Spleen (tissue), 11 donors: ENCODE measurements at regions not wholly inside any gene's neighbourhood (a gene's known extent, or its start where the extent isn't known, plus 50 kb on each side); places are given as distances from the start of the nearest gene placed in this dataset.

Experiments used
- DNase-seq: peaks from one replicate; pipeline ENCODE4 v3.0.0-alpha.2; 2020
- H3K27ac ChIP-seq, 8 donors: fragments of 200-600 bp; sonication (generic) in 7 of 8; 1 replicate in 4 of 8; 2 replicates in 4 of 8; pipeline versions ENCODE4 v1.5.0 to v1.8.0; 2016 to 2021; ENCODE audit warnings: inconsistent platforms in 4 of 8, mild to moderate bottlenecking in 4 of 8, moderate library complexity in 1 of 8
- H3K27me3 ChIP-seq, 7 donors: fragments of 200-600 bp; sonication (generic) in 6 of 7; replicated peaks in 1 of 7; 1 replicate in 4 of 7; 2 replicates in 3 of 7; pipeline versions ENCODE4 v1.5.0 to v1.8.0; 2016 to 2021; ENCODE audit warnings: inconsistent platforms in 3 of 7, mild to moderate bottlenecking in 1 of 7
- H3K36me3 ChIP-seq, 6 donors: fragments of 200-600 bp; sonication (generic) in 5 of 6; 1 replicate in 4 of 6; 2 replicates in 2 of 6; pipeline versions ENCODE4 v1.5.0 to v1.8.0; 2016 to 2021; ENCODE audit warnings: inconsistent platforms in 2 of 6
- H3K4me1 ChIP-seq, 6 donors: fragments of 200-600 bp; sonication (generic) in 5 of 6; 1 replicate in 3 of 6; 2 replicates in 3 of 6; pipeline versions ENCODE4 v1.5.0 to v1.8.0; 2016 to 2021; ENCODE audit warnings: inconsistent platforms in 3 of 6
- H3K4me3 ChIP-seq, 8 donors: fragments of 200-600 bp; sonication (generic) in 7 of 8; 1 replicate in 4 of 8; 2 replicates in 4 of 8; pipeline versions ENCODE4 v1.5.0 to v1.8.0; 2016 to 2021; ENCODE audit warnings: inconsistent platforms in 4 of 8, mild to moderate bottlenecking in 4 of 8, moderate library complexity in 2 of 8
- H3K9me3 ChIP-seq, 8 donors: fragments of 200-600 bp; sonication (generic) in 7 of 8; 1 replicate in 4 of 8; 2 replicates in 4 of 8; pipeline versions ENCODE4 v1.5.0 to v1.8.0; 2016 to 2021; ENCODE audit warnings: inconsistent platforms in 4 of 8
- POLR2A ChIP-seq, 3 donors: fragments of 450-650 bp; IDR thresholded peaks; one replicate each; pipeline ENCODE4 v1.5.1; 2017; ENCODE audit warnings: antibody characterized with exemption in 3 of 3, mild to moderate bottlenecking in 1 of 3
- POLR2AphosphoS5 ChIP-seq, 3 donors: sonication (generic); formaldehyde crosslinking; IDR thresholded peaks; one replicate each; pipeline ENCODE4 v1.5.1; 2017; ENCODE audit warnings: antibody characterized with exemption in 3 of 3
- WGBS, 5 donors: extraction: QIAGEN DNeasy Blood & Tissue Kit in 3 of 5; methylation state at CpG; one replicate each; pipeline versions ENCODE4 v1.1.5 to v1.1.7; 2013 to 2018; 5-methylcytosine and 5-hydroxymethylcytosine counted together
- intact Hi-C: fragments of 100-400 bp; cut with DNase I; formaldehyde crosslinking; loops from one replicate; pipeline ENCODE4 v1.15.0; 2023; ENCODE audit warnings: low total_unique reads
- TF ChIP-seq, protein P1 (sequence below), 11 experiments: fragments of 200-600 bp in 7 of 11; fragments of 450-650 bp in 4 of 11; sonication (generic) in 4 of 11; IDR thresholded peaks in 8 of 11; conservative IDR thresholded peaks in 3 of 11; 1 replicate in 7 of 11; 2 replicates in 4 of 11; pipeline versions ENCODE4 v1.4.0 to v1.8.0; 2016 to 2021; ENCODE audit warnings: antibody characterized with exemption in 11 of 11, inconsistent platforms in 4 of 11, mild to moderate bottlenecking in 1 of 11
- donor health status: healthy with polysubstance abuse.
- donor health status: DM: no; HTN: no; CAD: no; lungs with moderate emphysema.
- donor health status: DM: no; HTN: no; CAD: no.
- donor health status: Bipolar disorder and iron deficiency.
- donor health status: healthy.
- donor health status: DM: no; HTN: no; CAD: no.
- donor health status: DM: yes; HTN: yes; CAD: no.

GRCh38 chr9:100668024-100668423, 90.1 kb downstream of the CAVIN4 start:
- 42 to 92% (median 69%) methylated on average over 4 to 6 of the region's 6 CpGs for WGBS, 5 donors
- H3K4me3 ChIP-seq = no peak overlapping the region
- DNase-seq = no peak
- TF ChIP-seq, protein P1, sequence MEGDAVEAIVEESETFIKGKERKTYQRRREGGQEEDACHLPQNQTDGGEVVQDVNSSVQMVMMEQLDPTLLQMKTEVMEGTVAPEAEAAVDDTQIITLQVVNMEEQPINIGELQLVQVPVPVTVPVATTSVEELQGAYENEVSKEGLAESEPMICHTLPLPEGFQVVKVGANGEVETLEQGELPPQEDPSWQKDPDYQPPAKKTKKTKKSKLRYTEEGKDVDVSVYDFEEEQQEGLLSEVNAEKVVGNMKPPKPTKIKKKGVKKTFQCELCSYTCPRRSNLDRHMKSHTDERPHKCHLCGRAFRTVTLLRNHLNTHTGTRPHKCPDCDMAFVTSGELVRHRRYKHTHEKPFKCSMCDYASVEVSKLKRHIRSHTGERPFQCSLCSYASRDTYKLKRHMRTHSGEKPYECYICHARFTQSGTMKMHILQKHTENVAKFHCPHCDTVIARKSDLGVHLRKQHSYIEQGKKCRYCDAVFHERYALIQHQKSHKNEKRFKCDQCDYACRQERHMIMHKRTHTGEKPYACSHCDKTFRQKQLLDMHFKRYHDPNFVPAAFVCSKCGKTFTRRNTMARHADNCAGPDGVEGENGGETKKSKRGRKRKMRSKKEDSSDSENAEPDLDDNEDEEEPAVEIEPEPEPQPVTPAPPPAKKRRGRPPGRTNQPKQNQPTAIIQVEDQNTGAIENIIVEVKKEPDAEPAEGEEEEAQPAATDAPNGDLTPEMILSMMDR (IDR thresholded peaks at IDR 0.05 in 8 of 11, conservative IDR thresholded peaks at IDR 0.05 in 3 of 11) = no peak
- no peak for TF ChIP-seq POLR2AphosphoS5 (IDR thresholded peaks at IDR 0.05)
- TF ChIP-seq POLR2A (IDR thresholded peaks at IDR 0.05) = no peak
- no peaks in the 10 kb centered on the region for H3K9me3 ChIP-seq
- H3K4me1 ChIP-seq = no peaks in the 10 kb centered on the region
- no peak overlapping the region for H3K27ac ChIP-seq
- intact Hi-C loops = no loop called here
- no peaks in the 10 kb centered on the region for H3K36me3 ChIP-seq
- H3K27me3 ChIP-seq = peaks cover 0 to 15% (median 0%) of the 10 kb centered on the region in 7 donors

- peaks cover 0 to 15% (median 0%) of the 10 kb centered on the region in 7 donors for H3K27me3 ChIP-seq
- no peak overlapping the region for H3K27ac ChIP-seq
- DNase-seq = no peak
- no peaks in the 10 kb centered on the region for H3K36me3 ChIP-seq
- no peak for TF ChIP-seq POLR2A (IDR thresholded peaks at IDR 0.05)
- no peak for TF ChIP-seq POLR2AphosphoS5 (IDR thresholded peaks at IDR 0.05)
- TF ChIP-seq, protein P1 (IDR thresholded peaks at IDR 0.05 in 8 of 11, conservative IDR thresholded peaks at IDR 0.05 in 3 of 11) = no peak
- no peak overlapping the region for H3K4me3 ChIP-seq
- H3K4me1 ChIP-seq = no peaks in the 10 kb centered on the region
- WGBS, 5 donors = 56 to 67% (median 64%) methylated on average over 8 of the region's 8 CpGs
- H3K9me3 ChIP-seq = no peaks in the 10 kb centered on the region
- intact Hi-C loops = no loop called here
These were observed 92.1 kb downstream of the CAVIN4 start for GRCh38 chr9:100669968-100670367.

DNA sequence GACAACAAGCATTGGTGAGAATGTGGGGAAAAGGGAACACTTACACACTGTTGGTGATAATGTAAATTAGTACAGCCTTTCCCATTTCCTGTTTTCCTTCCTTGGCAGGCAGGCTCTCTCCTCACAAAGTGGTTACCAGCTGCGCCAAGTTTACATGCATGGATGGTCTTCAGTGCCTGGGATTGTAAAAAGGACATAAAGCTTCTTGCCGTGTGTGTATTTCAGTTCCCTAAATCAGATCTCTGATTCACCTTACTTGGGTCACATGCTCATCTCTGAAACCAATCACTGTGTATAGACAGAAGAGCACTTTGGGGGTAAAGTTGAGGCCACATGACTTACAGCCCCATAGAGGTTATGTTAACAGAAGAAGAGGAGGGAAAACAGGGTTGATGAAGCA, 92.8 kb downstream of the CAVIN4 start:
- Histone ChIP-seq H3K36me3 (no peaks in the 10 kb centered on the region), H3K27ac (no peak overlapping the region), H3K4me1 (no peaks in the 10 kb centered on the region), H3K27me3 (peaks cover 0 to 15% (median 0%) of the 10 kb centered on the region in 7 donors), H3K9me3 (no peaks in the 10 kb centered on the region), H3K4me3 (no peak overlapping the region)
- no peak for DNase-seq
- WGBS, 5 donors = 27 to 51% (median 47%) methylated on average over 2 of the region's 2 CpGs
- TF ChIP-seq POLR2AphosphoS5 (IDR thresholded peaks at IDR 0.05) (no peak), POLR2A (IDR thresholded peaks at IDR 0.05) (no peak)
- TF ChIP-seq, protein P1 (IDR thresholded peaks at IDR 0.05 in 8 of 11, conservative IDR thresholded peaks at IDR 0.05 in 3 of 11) = no peak
- intact Hi-C loops = no loop called here

DNA sequence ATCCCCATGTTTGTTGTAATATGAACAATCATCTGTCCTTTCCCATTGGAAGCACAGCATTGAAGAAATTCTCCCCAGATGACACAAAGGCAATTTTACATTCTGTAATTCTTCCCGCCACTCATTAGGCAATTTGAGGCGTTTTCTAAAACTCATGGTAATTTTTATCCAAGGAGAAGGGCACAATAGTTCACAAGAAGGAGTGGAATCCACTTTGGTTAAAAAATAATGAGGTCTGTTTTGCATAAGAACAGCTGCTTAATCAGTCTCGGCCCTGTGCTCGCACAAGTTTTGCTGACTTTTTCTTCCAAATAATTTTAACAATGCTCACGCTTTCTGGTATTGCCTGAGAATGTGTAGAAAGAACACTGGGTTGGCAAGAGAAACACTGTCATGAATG, 94.0 kb downstream of the CAVIN4 start:
- WGBS, 5 donors = 74 to 80% (median 77%) methylated on average over 5 of the region's 5 CpGs
- Histone ChIP-seq H3K9me3 (no peaks in the 10 kb centered on the region), H3K27ac (no peak overlapping the region), H3K27me3 (peaks cover 0 to 12% (median 0%) of the 10 kb centered on the region in 7 donors), H3K4me3 (no peak overlapping the region), H3K4me1 (no peaks in the 10 kb centered on the region), H3K36me3 (no peaks in the 10 kb centered on the region)
- TF ChIP-seq, protein P1 (IDR thresholded peaks at IDR 0.05 in 8 of 11, conservative IDR thresholded peaks at IDR 0.05 in 3 of 11) = no peak
- TF ChIP-seq POLR2AphosphoS5 (IDR thresholded peaks at IDR 0.05) = no peak
- TF ChIP-seq POLR2A (IDR thresholded peaks at IDR 0.05) = no peak
- intact Hi-C loops = no loop called here
- no peak for DNase-seq
